GM21447 (cell line): ENCODE measurements at regions not wholly inside any gene's neighbourhood (a gene's known extent, or its start where the extent isn't known, plus 50 kb on each side); places are given as distances from the start of the nearest gene placed in this dataset.
A peak's percentile ranks its signal among the peaks of the same experiment; 100 is the strongest.
"Not testable (repeated sequence)": the region's sequence is repeated elsewhere in the genome, so short reads cannot be mapped to it uniquely, and the experiment has no call there.

ENCODE experiments used
- ATAC-seq: cut with Tn5 transposase; IDR thresholded peaks from one replicate; pipeline ENCODE4 v1.9.1; 2021; ENCODE audit not compliant: unreplicated experiment

DNA sequence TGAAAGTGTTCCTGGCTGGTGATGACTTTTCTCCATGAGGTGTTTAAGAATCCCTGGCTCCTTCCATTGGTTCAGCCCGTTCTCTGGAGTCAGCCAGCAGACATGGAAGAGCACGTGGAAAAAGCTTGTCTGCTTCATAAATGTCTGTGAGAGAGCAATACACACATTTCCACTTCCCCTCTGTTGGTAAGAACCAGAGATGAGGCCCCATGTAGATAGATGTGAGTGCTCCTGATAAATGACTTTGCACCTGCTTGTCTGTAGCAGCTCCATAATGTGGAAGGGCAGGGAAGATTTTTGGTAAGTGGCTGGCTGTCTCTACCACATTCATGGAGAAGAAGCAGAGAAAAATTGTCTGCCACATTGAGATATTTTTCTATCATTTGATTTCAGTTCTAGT, 325.8 kb downstream of the LMO7 start:
- ATAC-seq = no peak

- peak; percentile 88 for ATAC-seq
These were observed 324.4 kb downstream of the LMO7 start for GRCh38 chr13:75960538-75960994.

DNA sequence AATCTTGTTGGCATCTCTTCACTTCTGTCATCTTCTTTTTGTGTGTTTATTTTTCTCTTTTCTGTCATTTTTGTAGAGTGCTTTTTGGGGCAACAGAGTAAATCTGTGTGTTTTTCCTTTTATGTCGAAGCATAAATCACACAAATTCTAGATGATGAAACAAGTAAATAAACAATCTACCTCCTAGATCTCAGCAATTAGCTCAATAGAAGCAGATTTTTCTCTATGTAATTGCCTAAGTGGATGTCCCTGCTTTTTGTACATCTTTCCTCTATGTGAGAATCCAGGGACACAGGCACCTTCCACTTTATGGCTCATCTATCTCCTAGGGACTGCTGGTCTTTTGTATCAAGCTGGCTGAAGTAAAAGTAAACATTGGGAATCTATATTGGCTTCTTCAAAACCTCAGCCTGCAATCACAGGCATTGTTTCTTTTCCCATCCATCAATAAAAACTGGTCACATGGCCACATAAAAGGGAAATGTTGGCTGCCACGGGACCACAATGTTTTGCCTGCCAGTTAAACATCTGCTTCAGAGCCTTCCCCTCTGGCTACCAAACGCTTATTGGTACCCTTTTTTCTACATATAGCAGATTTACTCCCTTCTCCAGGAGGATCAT, 323.8 kb downstream of the LMO7 start:
- peak; percentile 7 for ATAC-seq

GRCh38 chr13:75953589-75953988, 317.5 kb downstream of the LMO7 start:
- ATAC-seq = not testable (repeated sequence)

- ATAC-seq = no peak
These were observed 311.3 kb downstream of the LMO7 start for GRCh38 chr13:75947448-75947847.

- ATAC-seq = no peak
These were observed 310.6 kb downstream of the LMO7 start for GRCh38 chr13:75946536-75947284.

DNA sequence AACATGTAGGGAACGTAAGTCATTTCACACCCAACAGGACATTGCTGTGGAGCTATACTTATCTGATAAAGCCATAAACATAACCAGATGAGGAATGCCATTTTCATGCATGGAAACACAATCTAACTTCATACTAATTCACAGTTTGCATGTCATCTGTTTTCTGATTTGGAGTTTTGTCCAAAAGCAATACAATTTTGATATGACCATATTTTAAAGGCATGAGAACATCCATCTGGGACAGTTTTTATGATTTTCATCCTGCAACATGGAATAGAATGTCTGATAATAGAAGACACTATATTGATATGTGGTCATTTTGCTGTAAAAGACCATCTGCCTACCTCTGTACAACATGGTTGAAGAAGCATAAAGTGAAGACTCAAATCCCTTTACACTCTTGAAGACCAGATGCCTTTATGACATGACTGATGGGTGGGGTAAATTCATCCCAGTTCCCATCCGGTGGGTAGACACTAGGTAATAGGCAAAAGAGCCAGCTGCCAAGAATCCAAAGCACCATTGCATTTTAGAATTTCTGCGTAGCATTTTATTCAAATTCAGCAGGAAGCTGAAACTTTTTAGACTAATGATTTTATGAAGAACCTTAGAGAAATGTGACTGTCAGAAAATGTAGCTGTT, 309.8 kb downstream of the LMO7 start:
- ATAC-seq = no peak

DNA sequence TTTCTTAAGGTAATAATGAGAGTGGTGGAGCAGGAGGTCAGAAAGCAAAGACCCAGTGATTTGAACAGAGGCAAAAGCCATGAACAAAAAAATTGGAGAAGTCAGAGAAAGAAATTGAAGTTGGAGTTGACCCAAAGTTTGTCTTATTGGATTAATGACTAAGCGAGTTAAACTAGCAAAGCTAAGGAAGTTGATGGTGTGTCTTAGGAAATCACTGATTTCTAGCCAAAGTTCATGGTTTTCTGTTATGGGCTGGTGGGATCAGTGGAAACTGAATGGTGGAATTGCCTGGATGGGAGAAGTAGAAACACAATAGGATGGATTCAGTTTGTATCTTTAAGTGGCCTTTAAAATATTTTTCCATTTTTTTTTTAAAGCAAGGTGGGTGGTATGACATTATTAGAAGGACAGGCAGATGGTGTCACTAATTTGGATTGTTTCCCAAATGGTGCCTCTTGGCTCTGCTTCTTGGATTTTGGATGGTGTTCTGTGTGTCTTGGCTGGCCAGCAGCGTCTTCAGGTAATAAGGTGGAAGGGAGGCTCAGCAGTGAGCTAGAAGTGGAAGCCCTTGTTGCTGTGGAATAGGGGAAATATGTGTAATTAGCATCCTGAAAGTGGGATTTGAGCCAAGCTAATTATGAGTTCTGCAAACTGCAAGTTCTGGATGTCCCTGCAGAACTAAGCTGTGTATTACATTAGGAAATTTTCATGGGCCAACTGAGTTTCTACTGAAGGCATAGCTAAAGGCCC, 302.9 kb downstream of the LMO7 start:
- ATAC-seq = no peak

GRCh38 chr13:75936791-75937190, 300.7 kb downstream of the LMO7 start:
- ATAC-seq = no peak

- ATAC-seq = no peak
These were observed 299.7 kb downstream of the LMO7 start for GRCh38 chr13:75935805-75936204.

DNA sequence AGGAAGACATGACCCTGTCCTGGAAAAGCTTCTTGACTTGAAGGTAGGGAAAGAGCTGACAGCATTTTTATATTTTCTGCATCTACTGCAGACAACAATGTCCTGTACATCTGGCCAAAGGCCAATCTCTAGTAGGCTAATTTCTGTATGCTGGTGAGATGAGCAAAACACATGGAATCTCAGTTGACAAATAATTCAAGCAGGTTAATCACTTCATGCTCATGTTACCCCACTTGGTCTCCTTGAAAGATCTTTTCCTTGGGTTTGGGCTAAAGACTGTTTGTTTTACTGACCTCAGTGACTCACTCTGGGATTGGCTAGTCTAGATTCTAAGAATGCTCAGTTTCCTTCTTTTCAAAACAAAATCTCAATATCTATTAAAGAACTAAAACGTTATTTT, 298.8 kb downstream of the LMO7 start:
- ATAC-seq = no peak

DNA sequence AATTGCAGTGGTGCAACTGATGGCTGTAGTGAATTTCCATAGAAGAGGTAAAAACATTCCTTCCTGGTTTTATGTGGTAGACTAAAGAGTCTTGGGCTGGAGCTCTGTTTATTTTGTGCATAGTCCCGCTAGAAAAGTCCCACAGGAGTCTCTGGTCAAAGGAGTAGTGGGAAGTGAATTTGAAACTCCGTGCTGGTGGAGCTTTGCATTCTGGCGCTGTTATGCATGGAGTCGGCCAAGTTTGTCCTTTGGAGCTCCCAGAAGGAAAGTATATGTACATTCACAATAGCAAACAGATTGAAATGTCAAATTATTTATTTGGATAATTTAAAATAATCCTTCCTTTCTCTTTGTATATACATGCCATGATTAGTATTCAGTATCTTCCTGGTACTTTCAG, 296.5 kb downstream of the LMO7 start:
- ATAC-seq = no peak

DNA sequence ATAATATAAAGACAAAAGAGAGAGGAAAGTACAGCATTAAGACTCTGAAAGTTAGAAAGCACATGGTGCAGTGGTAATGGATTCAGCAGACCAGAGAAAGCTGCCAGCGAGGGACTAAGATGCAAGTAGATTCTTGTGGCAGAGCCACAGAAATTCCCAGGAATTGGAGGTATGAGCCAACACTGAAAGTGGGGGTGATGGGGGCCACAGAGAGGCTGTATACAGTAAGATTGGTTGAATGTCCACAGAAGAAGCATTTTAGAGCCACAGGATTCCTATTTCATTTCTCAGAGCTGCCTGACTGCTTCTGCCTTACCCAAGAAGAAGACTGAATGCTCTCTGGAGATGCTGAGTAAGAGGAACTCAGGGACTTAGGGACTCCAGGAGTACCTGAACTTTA, 295.0 kb downstream of the LMO7 start:
- ATAC-seq = no peak

GRCh38 chr13:75929076-75929475, 292.9 kb downstream of the LMO7 start:
- no peak for ATAC-seq

- no peak for ATAC-seq
These were observed 291.1 kb downstream of the LMO7 start for GRCh38 chr13:75927183-75927669.

GRCh38 chr13:75920536-75920935, 284.4 kb downstream of the LMO7 start:
- no peak for ATAC-seq

GRCh38 chr13:75919660-75920199, 283.6 kb downstream of the LMO7 start:
- ATAC-seq = no peak

- ATAC-seq = no peak
These were observed 278.9 kb downstream of the LMO7 start for GRCh38 chr13:75915066-75915465.

DNA sequence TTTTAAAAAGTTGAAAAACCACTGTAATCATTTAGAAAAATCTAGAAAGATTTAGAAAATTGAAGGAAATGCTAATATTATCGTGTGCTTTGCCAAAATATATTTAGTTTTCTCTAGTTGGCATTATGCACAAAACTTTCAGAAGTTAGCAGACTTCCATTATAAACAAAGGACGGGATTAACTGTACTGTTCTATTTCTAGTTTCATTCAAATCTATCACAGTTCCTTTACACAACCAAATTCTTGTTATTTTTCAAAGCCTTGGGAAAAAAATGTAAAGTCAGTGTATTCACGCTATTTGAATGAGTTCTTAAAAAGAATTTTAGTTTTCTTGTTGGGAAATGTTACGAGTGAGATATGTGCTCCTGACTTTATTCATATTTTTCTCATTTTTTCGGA, 277.8 kb downstream of the LMO7 start:
- no peak for ATAC-seq

- ATAC-seq = no peak
These were observed 274.5 kb downstream of the LMO7 start for GRCh38 chr13:75910591-75910990.
